ENCODE measurements at regions not wholly inside any gene's neighbourhood (a gene's known extent, or its start where the extent isn't known, plus 50 kb on each side); places are given as distances from the start of the nearest gene placed in this dataset.

DNA sequence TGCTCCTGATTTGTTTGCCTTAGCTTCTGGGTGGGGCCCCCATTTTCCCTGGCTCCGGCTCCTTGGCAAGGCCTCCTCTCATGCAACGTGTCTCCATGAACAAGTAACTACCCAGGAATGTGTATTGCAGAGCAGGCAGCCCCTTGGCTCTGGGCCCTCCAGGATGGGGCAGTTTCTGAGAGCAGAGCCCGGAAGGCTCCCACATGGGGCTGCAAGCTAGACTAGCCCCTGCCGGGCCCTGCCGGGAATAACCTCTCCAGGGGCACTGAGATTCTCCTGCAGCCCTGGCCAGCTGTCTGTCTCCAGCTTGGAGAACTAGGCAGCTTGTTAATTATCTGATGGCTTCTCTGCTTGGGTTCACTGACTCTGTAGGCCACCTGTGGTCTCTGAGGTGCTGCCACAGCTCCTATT, 184.0 kb upstream of the INHBA start:
- H3K27me3 ChIP-seq (ENCODE audit: control insufficient read depth, insufficient read depth, low read length), result no peaks in the 10 kb centered on the region
- peak overlapping the region; percentile 78 for H3K4me2 ChIP-seq (ENCODE audit: low read length)
- peak overlapping the region; percentile 73 for H3K9ac ChIP-seq (ENCODE audit: low read depth, low read length)
- no peaks in the 10 kb centered on the region for H3K9me3 ChIP-seq (replicated peaks; ENCODE audit: low read length)
- H3K4me1 ChIP-seq (ENCODE audit: control insufficient read depth, insufficient read depth, low read length), result peaks cover 48% of the 10 kb centered on the region
- no peaks in the 10 kb centered on the region for H3K36me3 ChIP-seq (ENCODE audit: insufficient read depth, low read length)
- H3K4me3 ChIP-seq (ENCODE audit: low read length), result peak overlapping the region; percentile 49

DNA sequence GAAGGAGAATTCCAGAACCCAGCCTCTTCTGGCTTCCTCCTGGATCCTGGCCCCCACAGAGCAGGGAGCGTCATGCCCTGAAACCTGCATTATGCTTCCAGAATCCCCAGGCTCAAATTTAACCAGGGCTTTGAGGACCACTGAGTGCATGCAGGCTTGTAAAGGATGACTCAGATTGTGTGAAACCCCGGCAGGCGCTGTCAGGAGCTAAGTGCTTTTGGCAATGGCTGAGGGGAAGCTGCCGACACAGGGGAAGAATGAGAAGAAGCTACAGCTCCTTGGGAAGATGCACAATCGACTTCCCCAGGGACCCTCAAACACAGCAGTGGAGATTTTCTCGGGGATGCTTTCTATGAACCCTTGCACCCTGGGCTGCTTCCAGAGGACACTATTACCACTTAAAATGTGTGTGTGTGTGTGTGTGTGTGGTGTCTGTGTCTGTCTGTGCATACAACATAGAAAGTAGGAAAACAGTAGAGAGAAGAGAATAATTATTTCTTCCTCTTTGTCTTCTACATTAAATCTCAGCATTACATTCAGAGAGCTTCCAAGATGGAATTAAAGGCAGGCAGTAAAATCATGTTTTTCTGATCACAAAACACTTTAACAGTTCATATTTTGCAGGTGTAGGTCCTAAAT, 183.5 kb upstream of the INHBA start:
- Histone ChIP-seq H3K4me3 (ENCODE audit: low read length) (peak overlapping the region; percentile 49), H3K4me2 (ENCODE audit: low read length) (peak overlapping the region; percentile 78), H3K36me3 (ENCODE audit: insufficient read depth, low read length) (no peaks in the 10 kb centered on the region), H3K27me3 (ENCODE audit: control insufficient read depth, insufficient read depth, low read length) (no peaks in the 10 kb centered on the region), H3K9ac (ENCODE audit: low read depth, low read length) (peak overlapping the region; percentile 73), H3K4me1 (ENCODE audit: control insufficient read depth, insufficient read depth, low read length) (peaks cover 42% of the 10 kb centered on the region), H3K9me3 (replicated peaks; ENCODE audit: low read length) (no peaks in the 10 kb centered on the region)

DNA sequence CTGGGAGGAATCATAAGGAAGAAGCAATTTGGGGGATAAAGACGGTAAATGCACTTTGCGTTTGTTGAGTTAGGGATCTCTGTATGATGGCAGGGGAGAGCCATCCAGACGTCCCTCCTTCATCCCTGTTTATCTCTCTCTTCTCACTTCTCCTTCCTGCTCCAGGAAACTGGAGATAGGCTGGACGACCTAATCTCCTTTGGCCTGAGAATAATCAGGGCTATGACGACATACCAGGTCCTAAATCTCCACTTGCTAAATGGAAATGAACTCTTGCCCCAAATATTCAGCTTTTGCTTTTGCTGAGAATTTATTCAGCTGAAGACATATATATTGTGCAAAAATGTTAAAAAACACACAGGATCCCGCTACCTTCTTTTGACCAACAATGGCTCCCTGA, 182.9 kb upstream of the INHBA start:
- Histone ChIP-seq H3K4me3 (ENCODE audit: low read length) (no peak overlapping the region), H3K4me1 (ENCODE audit: control insufficient read depth, insufficient read depth, low read length) (peaks cover 37% of the 10 kb centered on the region), H3K36me3 (ENCODE audit: insufficient read depth, low read length) (no peaks in the 10 kb centered on the region), H3K27me3 (ENCODE audit: control insufficient read depth, insufficient read depth, low read length) (no peaks in the 10 kb centered on the region), H3K9me3 (replicated peaks; ENCODE audit: low read length) (no peaks in the 10 kb centered on the region), H3K9ac (ENCODE audit: low read depth, low read length) (peak overlapping the region; percentile 73), H3K4me2 (ENCODE audit: low read length) (peak overlapping the region; percentile 78)

DNA sequence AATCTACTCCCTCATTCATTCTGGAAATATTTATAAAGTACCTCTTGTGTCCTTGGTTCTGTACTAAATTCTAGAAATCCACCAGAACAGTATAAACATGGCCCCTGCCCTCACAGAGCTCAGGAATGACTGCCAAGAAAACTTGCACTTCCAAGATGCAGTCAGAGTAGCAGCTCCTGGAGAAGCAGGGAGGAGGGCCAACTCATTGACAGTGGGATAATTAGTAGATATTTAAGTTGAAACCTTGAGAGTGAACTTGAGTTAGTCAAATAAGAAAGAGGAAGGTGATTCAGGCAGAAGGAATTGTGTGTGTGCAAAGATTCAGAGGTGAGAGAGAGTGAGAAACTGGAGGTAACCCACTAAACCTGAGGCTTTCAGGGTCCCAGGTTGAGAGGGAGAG, 182.2 kb upstream of the INHBA start:
- no peaks in the 10 kb centered on the region for H3K27me3 ChIP-seq (ENCODE audit: control insufficient read depth, insufficient read depth, low read length)
- no peak overlapping the region for H3K4me3 ChIP-seq (ENCODE audit: low read length)
- H3K4me1 ChIP-seq (ENCODE audit: control insufficient read depth, insufficient read depth, low read length), result peaks cover 39% of the 10 kb centered on the region
- H3K4me2 ChIP-seq (ENCODE audit: low read length), result no peak overlapping the region
- no peaks in the 10 kb centered on the region for H3K9me3 ChIP-seq (replicated peaks; ENCODE audit: low read length)
- H3K36me3 ChIP-seq (ENCODE audit: insufficient read depth, low read length), result no peaks in the 10 kb centered on the region
- H3K9ac ChIP-seq (ENCODE audit: low read depth, low read length), result no peak overlapping the region

DNA sequence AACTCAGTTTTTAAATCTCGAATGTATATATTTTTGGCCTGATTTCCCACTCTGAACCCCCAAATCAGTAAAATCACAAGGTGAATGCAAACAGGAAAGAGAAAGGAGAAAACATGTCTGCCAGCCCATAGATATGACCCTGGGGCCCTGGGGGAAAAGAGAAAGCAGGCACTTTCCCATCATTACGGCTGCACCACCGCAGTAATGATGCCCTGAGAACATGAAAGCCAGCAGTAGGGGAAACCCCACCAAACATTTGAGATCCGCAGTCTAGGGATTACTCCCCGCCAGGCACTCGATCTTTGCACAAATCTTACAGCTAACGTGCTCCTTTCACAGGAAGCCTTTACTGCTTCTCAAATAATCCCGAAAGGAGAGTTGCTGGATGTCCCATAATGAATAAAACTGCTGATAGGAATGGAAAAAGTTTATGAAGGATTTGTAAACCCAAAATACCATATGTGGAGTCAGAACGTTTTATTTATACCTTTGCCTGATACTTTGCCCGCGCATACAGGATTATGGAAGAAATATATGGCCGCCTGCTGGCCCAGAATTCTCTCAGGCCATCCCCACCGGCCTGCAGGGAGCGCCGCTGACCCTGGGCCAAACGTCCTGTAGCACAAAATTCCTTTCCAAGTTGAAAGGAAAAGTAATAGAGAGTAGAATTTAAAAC, 180.0 kb upstream of the INHBA start:
- H3K27me3 ChIP-seq (ENCODE audit: control insufficient read depth, insufficient read depth, low read length), result no peaks in the 10 kb centered on the region
- no peaks in the 10 kb centered on the region for H3K36me3 ChIP-seq (ENCODE audit: insufficient read depth, low read length)
- peaks cover 52% of the 10 kb centered on the region for H3K4me1 ChIP-seq (ENCODE audit: control insufficient read depth, insufficient read depth, low read length)
- no peak overlapping the region for H3K4me3 ChIP-seq (ENCODE audit: low read length)
- H3K9ac ChIP-seq (ENCODE audit: low read depth, low read length), result no peak overlapping the region
- H3K9me3 ChIP-seq (replicated peaks; ENCODE audit: low read length), result no peaks in the 10 kb centered on the region
- no peak overlapping the region for H3K4me2 ChIP-seq (ENCODE audit: low read length)

DNA sequence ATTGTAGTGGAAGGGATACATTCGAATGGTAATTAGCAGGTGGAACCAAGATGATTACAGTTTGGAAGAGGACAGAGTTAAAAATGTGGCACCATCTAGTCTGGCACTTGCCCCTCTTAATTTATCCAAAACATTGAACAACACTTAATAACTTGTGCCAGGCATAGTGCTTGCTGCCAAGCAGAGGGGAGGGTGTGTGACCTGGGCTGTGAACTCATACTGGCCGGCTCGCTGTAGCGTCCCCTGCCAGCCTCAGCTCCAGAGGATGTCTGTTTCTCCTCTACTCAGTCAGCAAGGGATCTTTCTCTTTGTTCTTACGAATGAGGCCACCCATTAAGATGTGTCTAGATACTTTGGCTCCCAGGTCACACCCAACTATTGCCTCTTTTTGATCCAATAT, 179.4 kb upstream of the INHBA start:
- Histone ChIP-seq H3K4me2 (ENCODE audit: low read length) (no peak overlapping the region), H3K36me3 (ENCODE audit: insufficient read depth, low read length) (no peaks in the 10 kb centered on the region), H3K9ac (ENCODE audit: low read depth, low read length) (no peak overlapping the region), H3K27me3 (ENCODE audit: control insufficient read depth, insufficient read depth, low read length) (no peaks in the 10 kb centered on the region), H3K4me1 (ENCODE audit: control insufficient read depth, insufficient read depth, low read length) (peaks cover 46% of the 10 kb centered on the region), H3K9me3 (replicated peaks; ENCODE audit: low read length) (no peaks in the 10 kb centered on the region), H3K4me3 (ENCODE audit: low read length) (no peak overlapping the region)

DNA sequence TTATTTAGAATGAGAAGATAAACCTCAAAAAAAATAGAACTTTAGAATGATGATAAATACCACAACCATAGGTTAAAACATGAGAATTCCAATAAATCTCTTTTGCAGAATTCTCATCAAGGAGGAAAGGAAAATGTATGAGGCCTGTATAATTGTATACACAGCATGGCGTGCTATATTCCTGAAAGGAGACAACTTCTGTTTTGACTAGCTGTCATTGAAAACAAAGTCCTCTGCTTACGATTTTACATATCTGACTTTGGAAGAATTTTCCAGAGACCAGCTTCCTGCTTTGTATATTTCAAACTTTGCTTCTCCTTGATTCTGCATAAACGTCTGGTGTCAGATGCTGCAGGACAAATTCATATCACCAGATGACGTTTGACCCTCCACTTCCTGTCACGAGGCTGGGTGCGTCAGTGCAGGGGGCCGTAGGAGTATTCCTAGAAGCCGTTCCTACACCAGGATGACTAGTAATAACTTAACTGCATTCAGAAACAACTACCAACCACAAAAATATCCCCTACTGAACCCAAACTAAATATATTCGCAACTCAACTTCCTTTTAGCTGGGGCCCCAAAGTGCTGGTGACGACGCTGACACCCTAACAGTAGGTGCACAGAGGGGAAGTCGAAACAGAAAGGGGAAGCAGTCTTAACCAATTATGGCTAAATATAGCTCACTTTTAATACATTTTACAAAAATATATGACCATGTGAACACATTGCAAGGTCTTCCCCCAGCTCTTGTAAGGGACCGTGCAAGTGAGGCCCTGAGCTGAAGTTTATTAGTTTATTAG, 178.6 kb upstream of the INHBA start:
- no peaks in the 10 kb centered on the region for H3K27me3 ChIP-seq (ENCODE audit: control insufficient read depth, insufficient read depth, low read length)
- H3K9ac ChIP-seq (ENCODE audit: low read depth, low read length), result no peak overlapping the region
- no peaks in the 10 kb centered on the region for H3K36me3 ChIP-seq (ENCODE audit: insufficient read depth, low read length)
- no peak overlapping the region for H3K4me2 ChIP-seq (ENCODE audit: low read length)
- H3K9me3 ChIP-seq (replicated peaks; ENCODE audit: low read length), result no peaks in the 10 kb centered on the region
- H3K4me3 ChIP-seq (ENCODE audit: low read length), result no peak overlapping the region
- H3K4me1 ChIP-seq (ENCODE audit: control insufficient read depth, insufficient read depth, low read length), result peaks cover 39% of the 10 kb centered on the region

DNA sequence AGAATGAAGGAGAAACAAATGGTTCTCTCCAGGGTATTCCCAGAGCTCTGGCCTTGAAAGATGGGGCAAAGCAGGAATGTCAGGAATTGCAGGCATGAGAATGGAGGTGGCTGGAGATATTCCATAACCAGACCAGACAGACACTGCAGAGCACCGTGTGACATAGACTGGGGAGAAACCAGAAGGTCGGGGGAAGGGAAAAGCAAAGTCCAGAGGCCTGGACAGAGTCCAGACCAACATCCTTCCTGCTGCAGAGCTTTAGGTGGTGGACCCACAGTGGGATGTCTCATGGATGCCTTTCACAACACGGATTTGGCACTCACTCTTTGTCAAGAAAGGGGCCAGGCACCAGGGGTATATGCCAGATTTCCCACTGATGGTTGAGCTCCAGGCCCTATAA, 177.2 kb upstream of the INHBA start:
- Histone ChIP-seq H3K9ac (ENCODE audit: low read depth, low read length) (peak overlapping the region; percentile 1), H3K27me3 (ENCODE audit: control insufficient read depth, insufficient read depth, low read length) (no peaks in the 10 kb centered on the region), H3K4me3 (ENCODE audit: low read length) (no peak overlapping the region), H3K9me3 (replicated peaks; ENCODE audit: low read length) (no peaks in the 10 kb centered on the region), H3K36me3 (ENCODE audit: insufficient read depth, low read length) (no peaks in the 10 kb centered on the region), H3K4me2 (ENCODE audit: low read length) (no peak overlapping the region), H3K4me1 (ENCODE audit: control insufficient read depth, insufficient read depth, low read length) (peaks cover 25% of the 10 kb centered on the region)

DNA sequence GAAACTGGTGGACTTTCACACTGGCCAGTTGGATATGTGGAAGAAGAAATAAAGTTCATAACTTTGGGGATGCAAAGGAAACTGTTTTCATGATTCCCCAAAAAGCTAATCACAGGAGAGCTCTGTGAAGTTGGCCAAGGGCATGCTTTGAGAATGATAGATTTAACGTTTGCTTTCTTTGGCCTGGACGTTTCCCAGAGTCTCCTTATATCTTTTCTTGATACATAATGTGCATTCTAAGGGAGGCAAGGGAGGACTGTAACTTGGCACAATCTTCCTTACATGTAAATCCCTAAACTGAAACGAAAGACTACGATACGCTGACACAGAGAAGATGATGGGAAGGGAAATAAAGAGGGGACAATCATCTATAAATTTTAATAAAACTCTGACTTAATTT, 176.5 kb upstream of the INHBA start:
- H3K36me3 ChIP-seq (ENCODE audit: insufficient read depth, low read length), result no peaks in the 10 kb centered on the region
- H3K9me3 ChIP-seq (replicated peaks; ENCODE audit: low read length), result no peaks in the 10 kb centered on the region
- no peak overlapping the region for H3K4me3 ChIP-seq (ENCODE audit: low read length)
- H3K4me1 ChIP-seq (ENCODE audit: control insufficient read depth, insufficient read depth, low read length), result peaks cover 21% of the 10 kb centered on the region
- H3K4me2 ChIP-seq (ENCODE audit: low read length), result no peak overlapping the region
- no peak overlapping the region for H3K9ac ChIP-seq (ENCODE audit: low read depth, low read length)
- no peaks in the 10 kb centered on the region for H3K27me3 ChIP-seq (ENCODE audit: control insufficient read depth, insufficient read depth, low read length)

DNA sequence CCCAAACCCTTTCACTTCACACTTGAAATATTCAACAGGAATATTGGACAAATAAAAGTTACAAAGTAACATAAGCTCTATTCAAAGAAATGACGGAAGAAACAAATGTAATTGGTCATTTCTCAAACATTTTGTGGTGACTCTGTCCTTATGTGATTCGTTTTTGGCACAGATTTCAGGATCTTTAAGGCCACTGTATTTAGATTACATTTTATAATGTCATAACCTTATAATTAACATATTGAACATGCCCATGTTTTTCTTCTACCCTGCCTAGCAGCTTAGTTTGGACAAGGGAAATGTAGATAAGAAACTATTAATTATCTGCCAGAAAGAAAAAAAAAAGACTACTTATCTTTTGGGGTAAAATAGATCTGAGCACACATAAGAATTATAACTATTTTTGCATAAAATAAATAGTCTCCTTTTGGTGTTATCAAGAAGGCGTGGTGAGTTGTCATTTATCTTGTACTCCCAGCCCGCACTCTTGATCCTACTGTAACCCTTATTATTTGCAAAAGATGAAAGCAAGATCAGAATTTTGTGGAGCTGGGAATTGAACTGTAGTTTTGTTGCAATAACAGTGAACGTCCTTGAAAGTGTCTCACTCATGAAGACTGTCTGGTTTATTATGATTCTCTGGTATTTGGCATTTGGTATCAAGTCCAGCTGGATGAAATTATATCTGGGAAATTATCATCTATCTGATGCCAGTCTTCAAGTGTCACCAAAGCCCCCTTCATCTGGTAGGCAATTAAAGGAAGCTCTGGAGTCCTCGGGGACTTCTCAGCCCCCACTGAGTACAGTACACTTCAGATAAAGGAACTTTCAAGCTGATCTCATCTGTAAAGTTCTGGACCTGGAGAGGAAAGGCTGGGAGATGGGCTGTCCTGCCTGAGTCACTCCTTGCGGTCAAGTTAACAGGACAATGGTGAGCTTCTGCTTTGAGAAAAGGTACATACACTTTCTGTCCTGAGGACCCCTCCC, 175.7 kb upstream of the INHBA start:
- Histone ChIP-seq H3K4me2 (ENCODE audit: low read length) (no peak overlapping the region), H3K4me1 (ENCODE audit: control insufficient read depth, insufficient read depth, low read length) (peaks cover 21% of the 10 kb centered on the region), H3K27me3 (ENCODE audit: control insufficient read depth, insufficient read depth, low read length) (no peaks in the 10 kb centered on the region), H3K9me3 (replicated peaks; ENCODE audit: low read length) (no peaks in the 10 kb centered on the region), H3K4me3 (ENCODE audit: low read length) (no peak overlapping the region), H3K36me3 (ENCODE audit: insufficient read depth, low read length) (no peaks in the 10 kb centered on the region), H3K9ac (ENCODE audit: low read depth, low read length) (no peak overlapping the region)

DNA sequence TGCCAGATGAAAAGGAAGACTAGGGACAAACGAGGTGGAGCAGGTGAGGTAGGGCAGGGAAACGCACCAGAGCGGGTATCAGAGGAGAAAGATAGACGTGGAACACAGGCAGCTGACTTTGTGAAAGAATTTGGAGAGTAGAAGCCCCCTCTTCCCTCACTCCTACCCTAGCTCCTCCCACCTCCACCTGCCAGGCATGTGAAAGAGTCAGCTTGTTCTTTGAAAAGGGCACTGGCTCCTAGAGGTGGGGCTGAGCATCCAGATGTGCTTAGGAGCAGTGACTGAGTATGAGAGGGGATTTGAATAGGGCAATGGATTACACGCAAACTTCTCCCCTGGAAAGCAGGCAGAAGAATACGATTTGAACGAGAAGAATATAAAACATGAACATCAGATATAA, 174.2 kb upstream of the INHBA start:
- H3K9ac ChIP-seq (ENCODE audit: low read depth, low read length), result no peak overlapping the region
- H3K27me3 ChIP-seq (ENCODE audit: control insufficient read depth, insufficient read depth, low read length), result no peaks in the 10 kb centered on the region
- peaks cover 21% of the 10 kb centered on the region for H3K4me1 ChIP-seq (ENCODE audit: control insufficient read depth, insufficient read depth, low read length)
- no peak overlapping the region for H3K4me3 ChIP-seq (ENCODE audit: low read length)
- H3K9me3 ChIP-seq (replicated peaks; ENCODE audit: low read length), result no peaks in the 10 kb centered on the region
- H3K36me3 ChIP-seq (ENCODE audit: insufficient read depth, low read length), result no peaks in the 10 kb centered on the region
- no peak overlapping the region for H3K4me2 ChIP-seq (ENCODE audit: low read length)

Measured in skeletal muscle satellite cell (primary cell).